ENCODE measurements at regions not wholly inside any gene's neighbourhood (a gene's known extent, or its start where the extent isn't known, plus 50 kb on each side); places are given as distances from the start of the nearest gene placed in this dataset.

GRCh38 chr21:28106370-28106890 is 886.2 kb downstream of the LTN1 start:
- Mint-ChIP-seq H3K9me3 (ENCODE audit: unreplicated experiment) (no peaks in the 10 kb centered on the region), H3K4me3 (ENCODE audit: unreplicated experiment) (no peak overlapping the region), H3K4me1 (ENCODE audit: low read depth, unreplicated experiment) (peaks cover 4% of the 10 kb centered on the region), H3K27ac (ENCODE audit: unreplicated experiment) (no peak overlapping the region), H3K27me3 (ENCODE audit: unreplicated experiment) (no peaks in the 10 kb centered on the region), H3K36me3 (ENCODE audit: unreplicated experiment) (no peaks in the 10 kb centered on the region)
- TF ChIP-seq, protein P1, sequence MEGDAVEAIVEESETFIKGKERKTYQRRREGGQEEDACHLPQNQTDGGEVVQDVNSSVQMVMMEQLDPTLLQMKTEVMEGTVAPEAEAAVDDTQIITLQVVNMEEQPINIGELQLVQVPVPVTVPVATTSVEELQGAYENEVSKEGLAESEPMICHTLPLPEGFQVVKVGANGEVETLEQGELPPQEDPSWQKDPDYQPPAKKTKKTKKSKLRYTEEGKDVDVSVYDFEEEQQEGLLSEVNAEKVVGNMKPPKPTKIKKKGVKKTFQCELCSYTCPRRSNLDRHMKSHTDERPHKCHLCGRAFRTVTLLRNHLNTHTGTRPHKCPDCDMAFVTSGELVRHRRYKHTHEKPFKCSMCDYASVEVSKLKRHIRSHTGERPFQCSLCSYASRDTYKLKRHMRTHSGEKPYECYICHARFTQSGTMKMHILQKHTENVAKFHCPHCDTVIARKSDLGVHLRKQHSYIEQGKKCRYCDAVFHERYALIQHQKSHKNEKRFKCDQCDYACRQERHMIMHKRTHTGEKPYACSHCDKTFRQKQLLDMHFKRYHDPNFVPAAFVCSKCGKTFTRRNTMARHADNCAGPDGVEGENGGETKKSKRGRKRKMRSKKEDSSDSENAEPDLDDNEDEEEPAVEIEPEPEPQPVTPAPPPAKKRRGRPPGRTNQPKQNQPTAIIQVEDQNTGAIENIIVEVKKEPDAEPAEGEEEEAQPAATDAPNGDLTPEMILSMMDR (IDR thresholded peaks at IDR 0.05; ENCODE audit: partially characterized antibody, unreplicated experiment) = no peak
- DNase-seq = no peak

GRCh38 chr21:28104346-28104745 is 888.3 kb downstream of the LTN1 start:
- Mint-ChIP-seq H3K9me3 (ENCODE audit: unreplicated experiment) (no peaks in the 10 kb centered on the region), H3K4me1 (ENCODE audit: low read depth, unreplicated experiment) (no peaks in the 10 kb centered on the region), H3K27me3 (ENCODE audit: unreplicated experiment) (no peaks in the 10 kb centered on the region), H3K4me3 (ENCODE audit: unreplicated experiment) (no peak overlapping the region), H3K36me3 (ENCODE audit: unreplicated experiment) (no peaks in the 10 kb centered on the region), H3K27ac (ENCODE audit: unreplicated experiment) (no peak overlapping the region)
- TF ChIP-seq, protein P1 (IDR thresholded peaks at IDR 0.05; ENCODE audit: partially characterized antibody, unreplicated experiment) = no peak
- DNase-seq = no peak

GRCh38 chr21:28100366-28100765 is 892.3 kb downstream of the LTN1 start:
- Mint-ChIP-seq H3K4me3 (ENCODE audit: unreplicated experiment) (no peak overlapping the region), H3K27me3 (ENCODE audit: unreplicated experiment) (no peaks in the 10 kb centered on the region), H3K9me3 (ENCODE audit: unreplicated experiment) (no peaks in the 10 kb centered on the region), H3K4me1 (ENCODE audit: low read depth, unreplicated experiment) (no peaks in the 10 kb centered on the region), H3K27ac (ENCODE audit: unreplicated experiment) (no peak overlapping the region), H3K36me3 (ENCODE audit: unreplicated experiment) (no peaks in the 10 kb centered on the region)
- TF ChIP-seq, protein P1 (IDR thresholded peaks at IDR 0.05; ENCODE audit: partially characterized antibody, unreplicated experiment) = no peak
- DNase-seq = no peak

- Mint-ChIP-seq H3K27me3 (ENCODE audit: unreplicated experiment) (no peaks in the 10 kb centered on the region), H3K4me3 (ENCODE audit: unreplicated experiment) (no peak overlapping the region), H3K36me3 (ENCODE audit: unreplicated experiment) (no peaks in the 10 kb centered on the region), H3K27ac (ENCODE audit: unreplicated experiment) (no peak overlapping the region), H3K9me3 (ENCODE audit: unreplicated experiment) (no peaks in the 10 kb centered on the region), H3K4me1 (ENCODE audit: low read depth, unreplicated experiment) (no peaks in the 10 kb centered on the region)
- TF ChIP-seq, protein P1 (IDR thresholded peaks at IDR 0.05; ENCODE audit: partially characterized antibody, unreplicated experiment) = no peak
- DNase-seq = no peak
These were observed 893.5 kb downstream of the LTN1 start for GRCh38 chr21:28099001-28099705.

DNA sequence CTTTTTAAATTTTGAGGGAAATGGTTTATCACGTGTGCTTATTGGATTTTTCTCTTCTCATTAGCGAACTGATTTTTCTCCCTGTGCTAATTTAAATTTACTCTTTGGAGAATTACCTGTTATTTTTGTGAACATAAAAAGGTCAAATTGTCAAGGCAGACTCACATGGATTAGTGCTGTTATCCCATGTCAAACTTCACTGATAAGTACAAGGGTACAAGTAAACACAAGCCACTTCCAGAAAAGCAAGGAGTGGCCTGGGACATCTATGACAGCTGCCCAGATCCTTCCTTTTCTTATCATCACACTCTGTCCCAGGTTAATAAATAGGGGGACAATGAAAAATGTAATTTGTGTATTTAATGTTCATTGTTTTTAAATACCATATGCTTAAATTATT is 901.2 kb downstream of the LTN1 start:
- no peak for DNase-seq
- no peaks in the 10 kb centered on the region for H3K36me3 Mint-ChIP-seq (ENCODE audit: unreplicated experiment)
- TF ChIP-seq, protein P1 (IDR thresholded peaks at IDR 0.05; ENCODE audit: partially characterized antibody, unreplicated experiment) = no peak
- H3K27me3 Mint-ChIP-seq (ENCODE audit: unreplicated experiment) = peaks cover 2% of the 10 kb centered on the region
- H3K9me3 Mint-ChIP-seq (ENCODE audit: unreplicated experiment) = peaks cover 2% of the 10 kb centered on the region
- H3K4me1 Mint-ChIP-seq (ENCODE audit: low read depth, unreplicated experiment) = peaks cover 2% of the 10 kb centered on the region
- H3K27ac Mint-ChIP-seq (ENCODE audit: unreplicated experiment) = no peak overlapping the region
- no peak overlapping the region for H3K4me3 Mint-ChIP-seq (ENCODE audit: unreplicated experiment)
